Stimulated activated CD8-positive, alpha-beta memory T cell treated with anti-CD3 and anti-CD28 coated beads, Interleukin-12 subunit alpha, Interleukin-12 subunit beta, amount 100 ng/mL, for 4 hours (primary cell): ENCODE measurements at regions not wholly inside any gene's neighbourhood (a gene's known extent, or its start where the extent isn't known, plus 50 kb on each side); places are given as distances from the start of the nearest gene placed in this dataset.
"Not testable (repeated sequence)": the region's sequence is repeated elsewhere in the genome, so short reads cannot be mapped to it uniquely, and the experiment has no call there.

Source experiments
- DNase-seq: peaks from one replicate; pipeline ENCODE4 v3.0.0-alpha.2; 2020; ENCODE audit warnings: low read depth

DNA sequence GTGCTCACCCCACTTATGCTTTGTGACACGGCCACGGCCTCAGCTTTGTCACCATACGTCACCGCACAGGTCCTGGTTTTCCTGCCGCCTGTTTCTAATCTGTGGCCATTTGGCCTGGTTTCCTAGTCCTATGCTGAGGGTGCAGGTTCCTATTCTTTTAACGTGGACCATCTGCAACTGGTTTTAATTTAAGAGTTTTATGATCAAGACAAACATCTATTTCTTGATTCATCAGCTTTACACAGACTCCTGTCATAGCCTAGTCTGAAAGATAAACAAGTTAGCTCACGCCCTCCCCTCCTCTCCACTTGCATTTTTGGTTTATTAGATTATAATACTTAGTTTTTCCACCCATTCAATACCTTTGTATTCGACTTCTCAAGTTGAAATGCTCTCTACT is 97.5 kb upstream of the RPS6KA2 start:
- no peak for DNase-seq

DNA sequence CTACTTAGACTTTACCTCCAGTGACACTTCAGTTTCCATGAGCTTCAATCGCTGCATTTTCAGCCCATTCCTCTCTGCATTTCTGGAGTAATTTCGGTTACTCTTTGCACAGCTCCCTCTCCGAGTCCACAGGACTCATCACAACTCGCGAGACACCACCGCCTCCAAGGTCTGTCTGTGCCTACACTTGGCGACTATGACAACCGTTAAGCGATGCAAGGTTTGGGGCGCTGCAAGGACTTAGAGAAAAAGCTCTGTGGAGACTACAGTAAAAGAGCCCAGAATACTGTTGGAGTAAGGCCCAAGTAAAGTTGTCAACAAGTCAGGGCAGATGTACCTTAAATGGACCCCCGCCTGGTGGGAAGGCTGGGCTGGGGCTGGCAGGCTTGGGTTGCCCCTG is 95.7 kb upstream of the RPS6KA2 start:
- no peak for DNase-seq

DNA sequence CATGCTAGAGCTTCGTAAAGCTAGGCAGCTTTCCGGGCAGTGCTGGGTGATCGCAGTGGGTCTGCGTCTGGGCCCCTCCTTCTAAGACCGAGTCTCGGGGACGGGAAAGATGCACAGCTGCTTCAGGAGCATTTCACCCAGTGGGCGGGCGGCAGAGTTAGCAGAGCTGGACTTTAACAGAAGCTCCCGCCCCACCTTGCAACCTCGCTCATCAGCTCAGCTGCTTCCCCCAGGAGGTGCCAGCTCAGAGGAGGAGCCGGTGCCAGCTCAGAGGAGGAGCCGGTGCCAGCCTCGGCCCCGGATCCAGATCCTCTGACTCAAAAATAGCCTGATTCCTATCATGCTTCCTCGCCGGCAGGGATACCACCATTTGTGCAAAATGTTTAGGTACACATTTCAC is 94.5 kb upstream of the RPS6KA2 start:
- DNase-seq = no peak

DNA sequence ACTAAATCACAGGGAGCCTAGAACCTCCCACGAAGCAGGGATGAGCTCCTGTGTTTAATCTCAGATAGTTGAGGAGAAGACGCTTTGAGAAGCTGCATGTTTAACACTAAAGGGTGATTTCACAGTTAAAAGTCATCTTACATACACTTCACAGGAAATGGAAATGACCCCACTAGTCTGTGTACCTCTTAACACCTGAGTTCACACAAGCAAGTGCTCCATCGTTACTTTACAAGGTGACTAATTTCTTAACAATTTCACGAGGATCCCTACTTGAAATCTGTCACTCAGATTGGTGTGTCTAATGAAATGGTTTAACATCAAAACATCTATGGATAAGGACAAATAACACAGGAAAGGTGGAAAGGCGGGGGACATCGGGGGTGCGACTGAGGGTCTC is 93.8 kb upstream of the RPS6KA2 start:
- no peak for DNase-seq

DNA sequence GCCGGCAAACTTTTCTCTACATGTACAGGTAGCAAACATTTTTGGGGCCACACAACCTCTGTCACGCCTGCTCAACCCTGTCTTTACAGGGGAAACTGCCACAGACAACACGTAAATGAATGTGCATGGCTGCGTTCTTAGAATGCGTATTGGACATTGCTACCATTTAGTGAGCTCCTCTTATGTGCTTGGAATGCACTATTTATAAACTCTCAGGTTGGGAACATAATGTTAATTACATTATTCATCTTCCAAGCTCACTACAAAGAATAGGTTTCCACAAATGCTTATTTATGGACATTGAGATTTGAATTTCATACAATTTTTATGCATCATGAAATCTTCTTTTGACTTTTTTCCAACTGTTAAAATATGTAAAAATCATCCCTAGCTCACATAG is 92.0 kb upstream of the RPS6KA2 start:
- no peak for DNase-seq

DNA sequence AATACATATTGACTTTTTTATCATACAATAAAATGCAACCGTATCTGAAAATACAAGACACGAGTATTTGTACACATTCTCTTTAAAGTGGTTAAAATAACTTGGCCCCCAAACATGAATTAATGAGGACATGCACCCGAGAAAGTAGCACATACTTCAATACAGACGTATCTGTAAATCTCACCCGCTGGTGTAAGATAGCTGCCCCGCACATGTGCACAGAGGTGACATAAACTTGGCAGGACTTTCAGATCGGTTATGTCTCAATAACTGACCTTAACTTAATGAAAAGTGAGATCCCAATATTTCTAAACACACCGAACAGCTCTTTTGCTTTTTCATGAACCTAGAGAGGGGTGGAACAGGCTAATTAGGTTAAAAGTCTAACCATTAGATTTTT is 91.5 kb upstream of the RPS6KA2 start:
- DNase-seq = no peak

DNA sequence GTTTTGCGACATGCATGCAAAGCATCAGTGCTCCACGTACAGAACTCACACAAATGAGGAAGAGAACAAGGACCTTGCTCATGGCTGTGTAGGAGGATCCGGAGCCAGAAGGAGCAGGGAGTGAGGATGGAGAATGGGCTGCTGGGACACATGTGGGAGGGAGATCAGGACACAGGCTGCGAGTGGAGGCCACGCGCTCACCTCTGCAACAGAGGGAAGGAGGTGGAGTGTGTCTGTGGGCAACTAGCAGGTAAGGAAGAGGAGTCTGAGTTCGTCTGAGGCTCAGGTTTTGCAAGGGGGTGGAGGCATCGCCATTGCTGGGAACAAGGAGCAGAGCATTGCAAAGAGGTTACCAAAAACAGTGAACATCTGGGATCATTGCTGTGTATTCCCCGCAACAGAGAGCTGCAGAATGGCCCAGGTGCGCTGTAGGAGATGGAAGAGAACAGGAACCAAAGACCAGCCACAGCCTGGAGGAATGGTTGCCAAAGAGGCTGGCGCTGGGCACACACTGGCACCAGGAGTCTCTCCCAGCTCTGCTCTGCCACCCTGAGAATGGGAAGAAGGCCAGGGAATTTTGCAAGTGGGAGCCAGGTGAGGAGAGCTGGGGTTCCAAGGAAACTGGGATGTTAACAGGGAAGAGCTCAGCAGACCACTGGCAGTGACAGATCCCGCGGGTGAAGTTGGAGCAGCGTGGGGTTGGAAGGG is 90.0 kb upstream of the RPS6KA2 start:
- DNase-seq = no peak

DNA sequence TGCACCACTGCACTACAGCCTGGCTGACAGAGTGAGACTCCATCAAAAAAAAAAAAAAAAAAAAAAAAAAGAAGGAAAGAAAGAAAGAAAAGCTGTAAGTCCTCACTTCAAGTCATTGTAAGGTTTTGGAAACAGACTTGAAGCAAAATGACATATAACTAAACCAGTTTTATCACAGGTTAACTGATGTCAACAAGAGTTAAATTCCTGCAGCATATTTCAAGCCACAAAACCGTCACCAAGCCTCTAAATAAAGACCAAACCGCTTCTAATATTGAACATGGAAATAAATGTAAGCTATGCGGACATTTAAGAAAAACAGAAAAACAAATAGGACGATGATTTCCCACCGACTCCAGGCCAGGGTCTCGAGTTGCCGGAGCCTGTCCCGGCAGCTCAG is 88.9 kb upstream of the RPS6KA2 start:
- DNase-seq = no peak

DNA sequence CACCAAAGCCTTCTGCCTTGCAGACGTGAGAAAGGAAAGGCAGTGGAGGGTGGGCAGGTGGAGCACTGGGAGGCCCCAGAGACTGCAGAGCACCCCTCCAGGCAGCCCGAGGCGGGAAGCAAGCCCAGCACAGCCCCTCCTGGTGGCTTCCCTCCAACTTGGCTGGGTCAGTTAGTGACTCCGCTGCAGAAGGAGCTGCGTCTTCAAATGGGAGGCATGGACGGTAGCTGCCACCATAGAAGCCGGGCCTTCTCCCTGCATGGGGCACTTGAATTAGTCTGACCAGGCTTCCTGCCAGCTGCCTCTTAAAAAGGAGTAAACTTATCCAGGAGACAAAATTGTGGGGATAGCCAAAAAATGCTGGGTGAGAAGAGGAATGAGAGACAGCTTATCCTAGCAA is 88.0 kb upstream of the RPS6KA2 start:
- DNase-seq = no peak

DNA sequence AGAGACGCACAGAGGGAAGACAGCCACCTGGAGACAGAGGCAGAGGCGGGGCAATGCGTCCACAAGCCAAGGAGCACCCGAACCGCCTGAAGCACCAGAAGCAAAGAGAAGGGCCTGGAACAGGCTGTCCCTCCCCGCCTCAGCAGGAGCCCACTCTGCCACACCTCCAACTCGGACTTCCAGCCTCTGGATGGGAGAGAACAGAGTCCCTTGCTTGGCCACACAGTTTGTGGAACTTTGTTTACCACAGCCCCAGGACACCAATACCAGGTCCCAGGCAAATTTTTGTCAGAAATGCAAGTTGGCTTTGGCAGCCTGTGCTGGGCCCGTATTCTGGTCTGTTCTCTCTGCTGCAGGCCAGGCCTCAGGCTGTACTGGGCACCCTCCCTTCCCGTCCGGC is 87.5 kb upstream of the RPS6KA2 start:
- DNase-seq = no peak

DNA sequence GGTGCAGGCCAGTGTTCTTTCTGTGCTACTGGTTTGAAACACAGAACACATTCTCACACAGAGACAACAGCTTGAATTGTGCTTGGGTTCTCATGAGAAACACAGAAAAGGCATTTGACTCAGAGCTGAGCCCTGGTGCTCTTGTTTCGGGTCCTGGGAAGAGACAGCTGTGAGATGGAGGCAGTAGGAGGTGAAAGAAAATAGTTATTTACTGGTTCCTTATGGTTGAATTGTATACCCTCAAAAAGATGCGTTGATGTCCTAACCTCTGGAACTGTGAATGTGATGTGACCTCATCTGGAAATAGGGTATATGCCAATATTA is 87.1 kb upstream of the RPS6KA2 start:
- DNase-seq = no peak

DNA sequence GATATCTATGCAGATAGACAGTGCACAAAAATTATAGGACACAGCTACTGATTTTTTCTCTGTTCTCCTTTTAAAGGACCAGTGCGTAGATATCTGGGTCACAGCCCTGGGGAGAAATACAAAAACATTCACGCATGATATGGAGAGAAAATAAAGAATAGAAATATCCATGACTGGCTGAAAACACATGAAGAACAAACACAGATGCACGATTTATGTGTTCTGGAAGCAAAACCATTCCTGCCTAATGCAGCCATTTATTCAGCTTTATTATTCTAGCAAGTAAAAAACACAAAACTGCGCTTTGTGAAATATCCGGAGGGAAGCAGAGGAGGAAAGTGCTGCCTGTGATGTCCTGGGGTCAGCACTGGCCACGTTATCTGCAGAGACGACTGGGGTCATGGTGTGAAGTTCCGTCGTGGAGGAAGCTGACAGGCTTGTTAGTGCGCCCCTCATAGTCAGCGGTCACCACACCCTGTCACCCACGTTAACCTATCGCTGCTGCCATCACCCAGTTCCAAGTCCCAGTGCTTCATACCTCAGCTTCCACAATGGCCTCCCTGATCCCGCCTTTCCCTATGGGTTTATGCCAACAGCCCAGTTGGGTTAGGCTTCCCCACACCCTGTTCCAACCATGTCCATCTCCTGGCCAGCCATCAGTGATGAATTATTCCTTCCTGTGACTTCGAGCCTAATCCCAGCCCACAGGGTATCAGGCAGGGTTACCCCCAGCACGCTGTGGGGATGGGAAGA is 86.6 kb upstream of the RPS6KA2 start:
- no peak for DNase-seq

DNA sequence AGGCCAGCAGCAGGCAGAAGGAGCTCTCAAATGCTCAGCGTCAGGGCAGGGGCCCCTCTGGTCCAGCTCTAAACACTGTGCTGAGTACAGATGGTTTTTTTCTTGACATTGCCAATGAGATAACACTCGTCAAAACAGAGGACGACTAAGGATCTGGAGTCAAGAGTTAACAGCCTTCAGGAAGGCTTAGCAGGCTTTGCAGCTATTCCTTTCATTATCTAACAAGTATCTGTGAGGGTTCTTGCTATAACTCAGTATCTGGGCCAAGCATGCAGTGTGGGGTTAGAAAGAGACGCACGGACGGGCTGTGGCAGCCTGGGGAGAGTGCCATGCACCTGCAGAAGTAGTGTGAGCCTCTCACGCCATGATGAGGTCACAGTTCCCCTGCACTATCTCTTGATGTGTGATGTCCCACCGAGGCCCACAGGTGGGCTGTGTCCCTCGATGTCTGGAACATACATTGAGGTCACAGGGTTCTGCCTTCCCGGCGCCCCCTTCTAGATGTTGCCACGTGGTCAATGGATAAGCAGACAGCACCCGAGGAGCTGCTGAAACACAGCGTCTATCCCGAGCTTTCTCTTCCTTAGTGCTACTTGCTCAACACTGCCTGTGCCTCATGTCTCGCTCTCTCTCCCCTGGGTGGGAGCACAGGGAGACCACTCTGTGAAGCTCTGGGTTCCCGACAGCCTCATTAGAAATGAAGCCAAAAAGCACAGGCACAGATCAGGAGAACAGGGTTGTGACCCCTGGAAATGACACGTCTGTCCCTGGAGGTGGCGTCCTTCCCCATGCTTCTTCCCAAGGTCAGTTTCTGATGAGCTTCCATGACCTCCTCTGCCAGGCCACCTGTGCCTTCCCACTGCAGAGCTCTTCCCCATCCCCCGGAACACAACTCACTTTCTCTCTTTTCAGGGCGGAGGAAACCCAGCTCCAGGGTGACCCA is 85.5 kb upstream of the RPS6KA2 start:
- no peak for DNase-seq

DNA sequence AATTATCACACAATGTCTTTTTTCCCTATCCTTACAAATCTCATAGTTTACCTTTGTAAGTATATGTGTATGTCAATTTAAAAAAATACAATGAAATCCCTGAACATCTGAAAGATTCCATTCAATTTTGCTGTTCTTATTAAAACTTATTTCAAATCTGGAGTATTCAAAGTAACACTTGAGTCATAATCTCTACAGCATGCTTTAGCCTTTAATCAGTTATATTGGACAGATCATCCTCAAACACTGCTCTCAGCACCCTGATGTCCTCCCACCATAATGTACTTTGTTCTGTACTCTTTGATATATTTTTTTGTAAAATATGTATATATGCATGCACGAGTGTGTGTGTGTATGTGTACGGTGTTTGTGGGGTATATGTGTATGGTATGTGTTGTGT is 83.0 kb upstream of the RPS6KA2 start:
- DNase-seq = no peak

DNA sequence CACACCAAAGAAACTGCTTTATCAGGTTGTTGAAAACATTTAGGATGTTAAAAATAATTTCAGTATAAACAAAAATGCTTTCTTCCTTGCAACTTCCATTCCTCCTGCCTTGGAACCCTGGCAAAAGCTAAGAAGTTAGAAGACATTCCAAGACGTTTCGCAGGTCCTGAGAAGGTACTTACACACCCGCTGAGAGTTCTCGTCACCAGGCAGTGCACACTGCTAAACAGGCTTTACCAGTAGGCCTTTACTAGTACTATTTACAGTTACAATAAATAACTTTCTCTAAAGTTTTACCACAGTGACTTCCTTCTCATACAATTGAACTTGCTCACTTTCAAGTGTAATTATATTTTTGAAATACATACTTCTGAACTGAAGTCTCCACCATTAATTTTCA is 81.4 kb upstream of the RPS6KA2 start:
- no peak for DNase-seq

DNA sequence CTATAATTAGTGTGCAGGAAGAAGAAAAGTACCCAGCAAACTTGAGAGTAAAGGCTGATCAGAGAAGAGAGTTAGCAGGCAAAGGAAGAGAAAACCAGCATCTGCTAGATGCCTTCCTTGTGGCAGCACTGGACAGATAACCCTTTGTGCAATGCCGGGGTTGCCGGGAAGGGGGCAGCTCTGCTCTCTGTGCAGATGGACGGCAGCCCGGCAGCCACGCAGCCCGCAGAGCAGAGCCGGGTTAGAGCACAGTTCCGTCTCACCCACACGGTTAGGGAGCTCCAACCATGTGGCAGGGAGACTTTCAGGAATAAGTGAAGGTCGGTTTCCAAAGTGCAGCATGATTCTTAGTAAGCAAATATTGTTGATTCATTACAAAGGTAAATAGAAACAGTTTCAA is 80.0 kb upstream of the RPS6KA2 start:
- no peak for DNase-seq

DNA sequence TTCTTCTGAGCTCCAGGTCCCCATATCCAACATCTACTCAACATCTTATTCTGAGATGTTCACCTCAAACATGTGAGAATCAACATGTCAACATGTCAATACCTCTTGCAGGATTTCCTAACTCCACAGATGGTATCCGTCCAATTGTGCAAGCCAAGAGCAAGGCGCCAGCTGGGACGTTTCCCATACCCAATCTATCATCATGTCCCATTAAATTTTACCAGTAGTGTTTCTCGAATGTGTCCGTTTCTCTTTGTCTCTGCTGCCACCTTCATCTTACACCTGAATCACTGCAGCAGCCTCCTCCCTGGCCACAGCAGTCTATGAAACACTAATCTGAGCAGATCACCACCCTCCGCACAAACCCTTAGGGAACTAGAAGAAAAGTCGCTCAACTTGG is 78.0 kb upstream of the RPS6KA2 start:
- no peak for DNase-seq

DNA sequence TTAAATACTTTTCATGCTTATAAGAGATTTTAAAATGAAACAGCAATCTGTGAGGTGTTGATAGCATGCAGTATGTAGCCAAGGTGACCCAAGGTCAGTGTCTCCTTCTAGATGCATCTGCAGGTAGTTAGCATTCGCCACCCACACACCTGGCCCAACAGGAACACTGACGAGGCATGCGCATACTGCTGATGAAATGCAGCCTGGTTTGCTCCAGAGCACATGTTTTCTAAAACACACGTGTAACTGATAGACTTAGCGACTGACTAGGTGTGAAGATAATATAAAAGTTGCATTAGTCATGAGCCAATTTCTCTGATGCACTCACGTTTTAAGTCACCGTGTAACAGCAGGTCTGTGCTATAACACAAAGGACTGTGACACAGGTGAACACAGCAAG is 77.1 kb upstream of the RPS6KA2 start:
- no peak for DNase-seq

DNA sequence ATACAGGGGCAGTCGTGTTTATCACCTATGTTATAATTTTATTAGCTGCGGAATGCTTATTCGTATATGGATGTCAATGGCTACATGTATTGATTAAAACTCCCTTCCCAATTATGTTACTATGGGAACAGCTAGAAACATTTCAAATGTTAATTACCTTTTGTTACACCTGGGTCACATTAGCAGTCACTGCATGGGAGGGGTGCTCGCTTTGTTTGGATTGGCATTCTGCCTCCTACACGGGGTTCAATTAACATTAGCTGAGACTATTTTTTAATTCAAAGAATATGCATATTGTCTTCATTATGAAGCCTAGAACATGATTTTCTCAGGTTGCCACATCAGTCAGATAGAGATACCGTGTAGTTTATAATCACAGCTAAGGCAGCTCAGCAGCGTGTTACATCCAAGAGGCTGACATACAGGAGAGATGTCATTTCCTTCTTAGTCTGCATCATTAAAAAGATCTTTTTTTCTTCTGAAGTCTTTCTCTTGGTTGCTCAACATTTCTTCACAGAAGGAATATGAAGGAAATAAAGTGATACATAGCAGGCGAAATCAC is 76.2 kb upstream of the RPS6KA2 start:
- no peak for DNase-seq

DNA sequence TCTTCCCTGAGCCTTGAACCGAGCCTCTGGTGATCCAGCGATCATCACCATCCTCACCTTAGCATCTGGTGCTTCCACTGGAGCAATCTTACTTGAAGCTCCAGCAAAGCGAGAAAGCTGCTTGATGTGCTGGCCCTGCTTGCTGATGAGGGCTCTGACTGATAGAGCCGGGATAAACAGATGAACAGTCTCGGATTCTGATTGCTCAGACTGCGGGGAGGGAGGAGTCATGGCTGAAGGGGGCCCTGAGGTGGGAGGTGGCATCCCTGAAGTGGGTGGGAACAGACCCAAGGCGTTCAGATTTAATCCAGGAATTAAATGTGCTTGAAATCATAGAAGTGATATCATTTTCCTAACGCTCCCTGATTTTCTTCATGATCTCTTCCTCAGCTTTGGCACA is 74.4 kb upstream of the RPS6KA2 start:
- DNase-seq = not testable (repeated sequence)

DNA sequence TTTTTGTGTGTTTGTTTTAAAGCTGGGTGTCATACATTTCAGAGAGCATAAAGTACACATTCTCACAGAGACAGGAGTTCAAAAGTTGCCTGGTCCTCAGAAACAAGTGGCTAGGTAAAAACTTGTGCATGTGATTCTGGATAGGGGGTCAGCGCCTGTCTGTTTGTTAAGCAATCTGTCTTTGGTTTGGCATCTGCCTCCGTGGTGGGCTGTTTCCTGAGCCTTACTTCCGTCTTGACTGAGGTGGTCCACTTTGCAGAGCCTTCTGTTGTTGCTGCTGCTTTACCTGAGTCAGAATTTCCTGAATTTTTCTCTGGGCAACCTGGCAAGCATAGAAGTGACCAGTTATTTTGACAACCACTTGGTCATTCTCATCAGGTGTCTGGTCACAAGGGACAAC is 73.8 kb upstream of the RPS6KA2 start:
- not testable (repeated sequence) for DNase-seq

DNA sequence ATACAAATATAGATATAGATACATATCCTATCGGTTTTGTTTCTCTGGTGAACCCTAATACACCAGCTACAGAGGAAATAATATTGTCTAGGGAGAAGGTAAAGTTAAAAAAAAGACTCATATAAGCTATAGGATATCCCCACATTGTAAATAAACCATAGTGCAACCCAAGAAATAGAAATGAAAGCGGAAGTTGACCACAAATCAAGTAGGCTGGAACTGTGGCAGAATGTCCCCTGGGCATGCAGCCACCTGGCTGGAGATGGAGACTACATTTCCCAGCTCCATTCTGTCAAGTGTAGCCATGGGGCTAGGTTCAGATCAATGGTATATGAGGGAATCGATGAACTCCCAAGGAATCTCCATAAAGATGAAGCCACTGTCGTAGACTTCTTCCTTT is 70.1 kb upstream of the RPS6KA2 start:
- DNase-seq = no peak

DNA sequence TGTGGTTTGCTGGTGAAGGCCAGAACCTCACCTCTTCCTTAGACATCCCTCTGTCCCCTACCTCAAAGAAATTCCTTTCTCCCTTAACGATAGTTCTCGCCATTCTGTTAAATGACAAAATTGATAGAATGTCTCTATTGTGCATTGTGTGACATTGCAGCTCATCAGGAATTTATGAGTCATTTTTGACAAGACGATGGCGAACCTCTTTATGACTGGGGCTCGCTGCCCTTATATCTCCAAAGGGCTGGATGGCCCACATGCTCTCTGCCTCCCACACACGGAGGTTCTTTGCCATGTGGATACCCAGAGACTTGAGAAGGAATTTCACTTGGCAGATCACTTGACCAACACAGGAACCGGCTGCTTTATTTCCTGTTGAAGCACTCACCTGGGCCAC is 66.8 kb upstream of the RPS6KA2 start:
- DNase-seq = no peak
